AG09309 (cell line): ENCODE measurements at regions not wholly inside any gene's neighbourhood (a gene's known extent, or its start where the extent isn't known, plus 50 kb on each side); places are given as distances from the start of the nearest gene placed in this dataset.
A peak's percentile ranks its signal among the peaks of the same experiment; 100 is the strongest.

ENCODE experiments used
- DNase-seq: peaks from one replicate; pipeline ENCODE4 v3.0.0-alpha.2; 2010; ENCODE audit warnings: low read depth
- H3K4me3 ChIP-seq: 2 replicates; pipeline ENCODE4 v1.5.1; 2011; ENCODE audit warnings: mild to moderate bottlenecking, low read depth, low read length, moderate library complexity; ENCODE audit not compliant: control insufficient read depth
- TF ChIP-seq, protein P1 (sequence below): IDR thresholded peaks from 2 replicates; pipeline ENCODE4 v1.5.1; 2011; ENCODE audit warnings: mild to moderate bottlenecking, low read depth, low read length, inconsistent platforms; ENCODE audit not compliant: insufficient read depth, control insufficient read depth; ENCODE audit errors: missing control alignments

DNA sequence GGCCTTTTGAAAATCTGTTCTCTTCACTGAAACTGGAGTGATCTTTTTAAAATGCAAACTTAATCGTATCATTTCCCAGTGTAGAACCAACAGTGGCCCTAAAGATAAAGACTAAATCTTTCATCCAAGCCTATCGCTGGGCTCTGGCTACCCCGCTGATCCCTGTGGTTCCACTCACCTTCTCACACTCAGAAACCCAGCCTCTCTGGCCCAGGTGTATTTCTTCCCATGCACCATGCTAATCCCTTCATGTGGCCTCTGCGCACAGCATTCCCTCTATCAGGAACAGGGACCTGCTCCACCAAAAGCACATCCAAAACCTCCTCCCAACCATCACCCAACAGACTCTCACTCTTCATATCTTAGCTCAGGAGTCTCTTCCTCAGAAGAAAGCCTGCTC is 214.1 kb upstream of the DAPK1 start:
- H3K4me3 ChIP-seq = no peak overlapping the region
- no peak for DNase-seq
- TF ChIP-seq, protein P1, sequence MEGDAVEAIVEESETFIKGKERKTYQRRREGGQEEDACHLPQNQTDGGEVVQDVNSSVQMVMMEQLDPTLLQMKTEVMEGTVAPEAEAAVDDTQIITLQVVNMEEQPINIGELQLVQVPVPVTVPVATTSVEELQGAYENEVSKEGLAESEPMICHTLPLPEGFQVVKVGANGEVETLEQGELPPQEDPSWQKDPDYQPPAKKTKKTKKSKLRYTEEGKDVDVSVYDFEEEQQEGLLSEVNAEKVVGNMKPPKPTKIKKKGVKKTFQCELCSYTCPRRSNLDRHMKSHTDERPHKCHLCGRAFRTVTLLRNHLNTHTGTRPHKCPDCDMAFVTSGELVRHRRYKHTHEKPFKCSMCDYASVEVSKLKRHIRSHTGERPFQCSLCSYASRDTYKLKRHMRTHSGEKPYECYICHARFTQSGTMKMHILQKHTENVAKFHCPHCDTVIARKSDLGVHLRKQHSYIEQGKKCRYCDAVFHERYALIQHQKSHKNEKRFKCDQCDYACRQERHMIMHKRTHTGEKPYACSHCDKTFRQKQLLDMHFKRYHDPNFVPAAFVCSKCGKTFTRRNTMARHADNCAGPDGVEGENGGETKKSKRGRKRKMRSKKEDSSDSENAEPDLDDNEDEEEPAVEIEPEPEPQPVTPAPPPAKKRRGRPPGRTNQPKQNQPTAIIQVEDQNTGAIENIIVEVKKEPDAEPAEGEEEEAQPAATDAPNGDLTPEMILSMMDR = no peak

DNA sequence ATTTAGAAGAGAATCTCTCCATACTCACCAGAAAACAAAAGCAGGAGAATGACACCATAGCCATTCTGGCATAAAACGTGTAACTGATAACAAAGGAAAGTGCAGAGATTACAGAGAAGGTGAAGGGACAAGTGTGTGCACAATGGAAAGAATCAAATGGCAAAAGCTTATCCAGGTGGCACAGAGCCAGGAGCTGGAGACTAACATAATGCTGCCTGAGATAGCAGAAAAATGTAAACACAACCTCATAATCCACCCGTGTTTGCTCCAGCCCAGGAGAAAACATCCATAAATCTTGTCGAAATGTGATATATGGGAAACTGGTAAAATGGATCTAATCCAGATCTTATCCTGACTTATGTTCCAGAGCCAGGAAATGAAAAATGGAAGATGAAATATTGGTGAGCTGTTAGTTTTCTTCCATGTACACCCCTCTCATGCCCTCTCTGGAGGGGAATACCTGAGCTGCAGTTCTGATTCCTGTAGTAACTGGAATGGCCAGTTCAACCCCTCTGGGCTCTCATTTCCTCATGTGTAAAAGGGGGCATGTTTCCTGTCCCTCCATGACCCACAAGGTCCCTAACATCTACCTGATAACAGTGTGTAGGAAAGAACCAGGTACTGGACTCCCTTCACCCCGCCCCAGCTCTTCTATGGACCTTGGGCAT is 212.3 kb upstream of the DAPK1 start:
- TF ChIP-seq, protein P1 = no peak
- no peak overlapping the region for H3K4me3 ChIP-seq
- DNase-seq = no peak

DNA sequence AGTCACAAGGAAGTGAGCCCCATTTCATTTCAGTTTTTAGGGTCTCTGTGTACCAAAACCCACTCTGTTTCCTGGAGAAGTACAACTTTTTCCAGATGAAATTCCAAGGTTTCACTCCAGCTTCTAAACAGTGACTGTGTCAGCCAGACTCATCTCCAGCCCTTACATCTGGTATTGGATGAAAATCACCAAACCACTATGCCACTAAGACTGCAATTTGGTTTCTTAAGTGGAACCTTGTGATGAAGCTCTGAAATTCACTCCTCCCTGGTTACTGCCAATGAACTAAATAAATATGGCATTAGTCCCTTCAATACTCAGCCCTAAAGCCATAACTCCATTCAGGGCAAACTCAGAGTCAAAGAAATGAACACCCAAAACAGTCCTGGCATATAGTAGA is 211.2 kb upstream of the DAPK1 start:
- H3K4me3 ChIP-seq = no peak overlapping the region
- DNase-seq = no peak
- TF ChIP-seq, protein P1 = no peak

DNA sequence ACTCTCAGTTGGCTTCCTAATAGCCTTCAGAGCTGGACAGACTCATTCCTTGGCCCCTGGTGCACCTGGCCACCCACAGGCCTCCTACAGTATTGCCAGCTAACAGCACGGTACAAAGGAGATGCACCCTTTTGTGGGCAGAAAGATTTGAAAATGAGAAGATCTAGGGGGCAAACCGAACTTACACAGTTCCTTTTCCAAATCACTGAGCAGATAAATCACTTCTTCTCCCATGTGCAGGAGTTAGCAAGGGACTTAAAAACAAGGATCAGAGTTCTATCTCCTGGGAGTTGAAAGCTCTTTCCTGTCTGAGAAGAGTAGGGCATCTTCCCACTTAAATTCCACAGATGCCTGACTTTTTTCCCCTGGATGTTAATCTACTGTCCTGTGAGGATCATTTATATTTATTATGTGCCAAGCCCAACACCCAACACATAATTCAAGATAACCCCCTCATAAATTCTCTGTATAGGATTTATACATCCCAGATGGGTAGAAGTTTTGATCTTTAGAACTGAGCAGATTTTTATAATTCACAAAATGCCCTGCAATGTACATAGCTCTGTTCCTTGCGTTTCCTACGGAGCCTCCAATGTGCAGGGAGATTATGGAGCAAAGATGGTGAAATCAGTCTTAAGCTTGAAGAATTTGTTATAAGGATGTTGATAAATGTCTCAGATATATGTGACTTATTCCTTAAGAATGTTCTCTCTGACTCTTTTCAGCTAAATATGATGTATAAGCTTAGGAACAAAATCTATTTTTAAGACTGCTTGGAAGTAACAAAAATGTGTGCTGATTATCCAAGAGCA is 207.2 kb upstream of the DAPK1 start:
- DNase-seq = peak; percentile 73
- H3K4me3 ChIP-seq = no peak overlapping the region
- TF ChIP-seq, protein P1 = peak; percentile 45

DNA sequence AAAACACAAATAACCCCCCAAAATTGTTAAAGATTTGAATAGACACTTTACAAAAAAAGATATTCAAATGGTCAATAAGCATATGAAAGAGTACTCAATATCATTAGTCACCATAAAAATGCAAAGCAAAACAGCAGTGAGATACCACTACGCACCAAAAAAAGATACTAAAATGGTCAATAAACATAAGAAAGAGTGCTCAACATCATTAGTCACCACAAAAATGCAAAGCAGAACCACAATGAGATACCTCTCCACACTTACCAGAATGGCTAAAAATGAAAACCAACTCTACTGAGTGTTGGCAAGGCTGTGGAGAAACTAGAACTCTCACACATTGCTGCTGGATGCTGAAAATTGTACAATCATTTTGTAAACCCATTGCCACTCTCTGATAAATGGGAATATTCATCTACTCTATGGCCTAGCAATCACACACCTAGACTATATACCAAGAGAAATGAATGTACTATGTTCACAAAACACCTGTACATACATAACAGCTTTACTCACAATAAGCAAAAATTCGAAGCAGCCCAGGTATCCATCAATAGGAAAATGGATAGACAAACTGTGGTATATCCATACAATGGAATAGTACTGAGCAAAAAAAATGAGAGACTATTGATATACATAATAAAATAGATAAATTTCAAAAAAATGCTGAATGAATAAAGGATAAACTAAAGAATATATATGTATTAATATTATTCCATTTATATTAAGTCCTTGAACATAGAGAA is 205.0 kb upstream of the DAPK1 start:
- DNase-seq = no peak
- TF ChIP-seq, protein P1 = no peak
- no peak overlapping the region for H3K4me3 ChIP-seq

DNA sequence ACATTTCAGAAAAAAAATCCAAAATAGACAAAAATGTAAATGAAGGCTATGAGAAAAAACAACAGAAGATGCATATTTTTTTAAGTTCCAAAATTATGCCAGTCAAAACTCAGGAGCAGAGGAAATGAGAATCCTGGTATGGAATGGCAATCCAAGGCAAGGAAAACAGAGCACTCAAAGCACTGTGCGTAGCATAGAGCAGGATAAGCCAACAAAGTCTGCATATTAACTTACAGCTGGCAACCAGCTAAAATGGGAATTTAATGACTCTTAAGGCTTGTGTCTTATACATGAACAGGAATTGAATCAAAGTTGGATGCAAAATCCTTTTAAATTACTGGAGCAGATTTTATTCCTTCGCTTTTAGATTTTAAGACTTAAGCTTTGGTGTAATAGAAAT is 203.5 kb upstream of the DAPK1 start:
- H3K4me3 ChIP-seq = no peak overlapping the region
- TF ChIP-seq, protein P1 = no peak
- DNase-seq = no peak
